ENCODE measurements at regions not wholly inside any gene's neighbourhood (a gene's known extent, or its start where the extent isn't known, plus 50 kb on each side); places are given as distances from the start of the nearest gene placed in this dataset.
"Not testable (repeated sequence)": the region's sequence is repeated elsewhere in the genome, so short reads cannot be mapped to it uniquely, and the experiment has no call there.

- DNase-seq (ENCODE audit: low spot score), result no peak
Observed at GRCh38 chr5:54821445-54822323, 163.7 kb downstream of the ESM1 start.

DNA sequence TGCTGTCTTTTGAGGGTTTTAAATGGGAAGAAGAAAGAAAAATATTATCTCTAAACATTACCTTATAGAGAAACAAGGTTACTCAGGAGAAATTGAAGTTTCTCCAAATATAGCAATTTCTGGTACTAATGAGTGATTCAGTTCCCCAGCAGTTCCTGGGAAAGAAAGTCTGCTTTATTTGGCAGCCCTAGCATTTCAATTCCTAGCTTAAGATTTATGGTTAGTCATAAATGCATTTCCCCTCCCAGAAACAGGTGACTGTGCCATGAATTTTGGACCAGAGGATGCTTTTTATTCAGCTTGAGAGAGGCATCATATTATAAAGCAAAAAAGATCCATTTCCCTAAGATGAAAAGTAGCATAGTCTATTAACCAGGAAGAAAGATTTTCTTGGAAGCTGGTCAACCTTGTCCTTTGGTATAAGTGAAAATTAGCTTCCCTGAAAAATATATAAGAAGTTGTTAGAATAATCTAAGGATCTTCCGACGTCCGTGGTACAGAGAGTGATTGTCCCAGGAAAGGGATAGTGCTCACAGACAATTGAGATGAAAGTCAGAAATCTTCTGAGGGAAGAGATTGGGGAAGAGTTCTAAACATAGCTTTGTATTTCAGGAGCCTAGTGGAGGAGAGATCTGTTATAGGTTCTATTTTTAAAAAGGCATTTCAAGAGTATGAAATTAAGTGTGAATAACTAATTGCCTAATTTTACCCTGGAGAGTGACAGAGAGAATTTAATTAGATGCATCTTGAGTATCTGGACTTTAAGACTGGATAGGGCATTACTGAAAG, 164.9 kb downstream of the ESM1 start:
- no peak for DNase-seq (ENCODE audit: low spot score)

GRCh38 chr5:54807421-54807820, 178.0 kb downstream of the ESM1 start:
- no peak for DNase-seq (ENCODE audit: low spot score)

- no peak for DNase-seq (ENCODE audit: low spot score)
Observed at GRCh38 chr5:54804521-54804920, 180.9 kb downstream of the ESM1 start.

DNA sequence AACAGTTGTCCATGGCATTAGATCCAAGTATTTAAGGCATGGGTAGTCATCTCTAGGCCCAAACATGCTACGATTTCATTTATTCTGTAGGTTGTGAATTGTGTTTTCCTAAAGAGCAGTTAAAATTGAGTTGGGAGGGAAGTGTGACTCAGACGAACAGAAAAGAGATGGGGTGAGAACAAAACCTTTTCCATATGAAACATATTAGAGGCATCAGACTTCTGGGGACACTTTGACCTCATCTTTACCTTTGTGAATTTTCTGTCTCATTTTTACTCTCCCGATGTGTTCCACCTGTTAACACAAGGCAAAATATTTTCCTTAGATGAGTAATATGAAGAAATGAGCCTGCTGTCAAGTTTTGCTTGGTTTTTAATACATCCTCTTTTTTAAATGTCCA, 181.3 kb downstream of the ESM1 start:
- no peak for DNase-seq (ENCODE audit: low spot score)

DNA sequence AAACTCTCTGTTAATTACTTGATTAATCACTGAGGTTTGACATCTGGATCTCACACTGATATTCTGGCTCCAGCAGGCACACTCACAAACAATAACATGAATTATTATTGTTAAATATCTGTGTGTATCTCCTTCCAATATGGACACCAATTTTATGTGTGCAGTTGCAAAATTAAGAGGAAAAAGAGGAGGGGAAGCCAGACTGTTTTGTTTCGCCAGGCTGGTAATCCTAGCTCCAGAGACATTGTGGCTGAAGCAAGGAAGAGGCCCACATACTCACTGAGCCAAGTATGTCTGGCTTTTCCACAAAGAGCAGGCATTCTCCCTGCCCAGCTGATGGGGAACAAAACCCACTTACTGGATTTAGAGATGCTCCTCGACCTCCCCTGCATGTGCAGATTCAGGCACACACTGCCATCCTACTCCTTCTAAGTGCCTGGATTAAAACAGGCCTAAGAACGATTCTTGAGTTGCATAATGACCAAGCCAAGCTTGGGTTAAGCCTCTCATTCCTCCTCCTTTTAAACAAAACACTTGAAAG, 181.9 kb downstream of the ESM1 start:
- no peak for DNase-seq (ENCODE audit: low spot score)

GRCh38 chr5:54799645-54800044, 185.7 kb downstream of the ESM1 start:
- DNase-seq (ENCODE audit: low spot score), result no peak

GRCh38 chr5:54795777-54796176, 189.6 kb downstream of the ESM1 start:
- DNase-seq (ENCODE audit: low spot score), result no peak

DNA sequence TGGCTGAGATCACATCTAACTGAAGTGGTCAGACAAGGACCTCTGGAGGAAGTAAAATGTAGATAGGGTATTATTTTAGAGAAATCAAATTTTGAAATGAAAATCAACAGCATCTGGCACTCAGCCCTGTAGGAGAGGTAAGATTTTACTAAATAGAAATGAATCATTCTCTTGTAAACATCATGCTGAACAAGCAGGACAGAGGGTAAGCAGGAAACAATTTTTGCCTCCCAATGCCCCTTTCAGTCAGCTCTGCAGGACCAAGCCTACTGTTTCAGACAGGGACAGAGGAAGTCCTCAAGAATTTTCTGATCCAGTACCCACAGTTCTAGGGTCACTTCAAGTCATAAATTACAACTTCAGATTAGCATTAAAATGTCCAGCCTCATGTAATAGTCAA, 190.1 kb downstream of the ESM1 start:
- no peak for DNase-seq (ENCODE audit: low spot score)

DNA sequence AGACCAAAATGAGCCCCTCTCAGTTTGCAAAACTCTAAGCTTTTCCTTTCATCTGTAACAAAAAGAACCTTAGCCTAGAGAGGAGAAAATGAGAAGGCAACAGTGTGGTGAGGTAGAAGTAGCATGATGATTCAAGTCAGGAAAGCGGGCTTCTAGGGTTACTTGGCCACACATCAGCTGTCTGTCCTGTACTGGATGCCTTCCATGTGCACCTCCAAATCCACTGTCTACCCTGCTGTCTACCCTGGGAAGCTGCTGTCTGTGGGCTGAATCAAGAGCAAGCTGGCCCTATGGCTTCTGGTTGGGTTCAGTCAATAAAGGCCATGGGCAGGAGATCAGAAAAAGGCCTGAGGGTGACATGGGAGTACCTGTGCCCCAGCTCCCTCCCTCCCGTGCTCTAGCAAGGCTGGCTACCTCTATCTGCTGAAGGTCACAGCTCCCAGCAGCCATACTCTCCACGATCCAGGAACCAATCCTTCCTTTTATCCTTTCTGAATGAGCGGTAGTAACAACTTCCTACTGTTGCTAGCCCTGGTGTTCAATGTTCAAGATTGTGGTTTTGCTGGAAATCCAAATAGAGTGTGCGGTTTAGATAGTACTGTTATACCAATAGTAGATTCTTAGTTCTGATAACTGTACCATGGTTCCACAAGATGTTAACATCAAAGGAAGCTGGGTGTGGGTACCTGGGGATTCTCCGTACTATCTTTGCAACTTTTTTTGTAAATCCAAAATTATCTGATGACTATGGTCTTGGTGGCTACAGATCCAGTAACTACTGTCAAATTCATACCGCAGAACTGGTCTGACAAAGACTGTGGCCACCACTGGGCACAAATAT, 191.0 kb downstream of the ESM1 start:
- no peak for DNase-seq (ENCODE audit: low spot score)

GRCh38 chr5:54793468-54794134, 191.8 kb downstream of the ESM1 start:
- DNase-seq (ENCODE audit: low spot score), result no peak

- no peak for DNase-seq (ENCODE audit: low spot score)
Observed at GRCh38 chr5:54792611-54793404, 192.6 kb downstream of the ESM1 start.

- DNase-seq (ENCODE audit: low spot score), result not testable (repeated sequence)
Observed at GRCh38 chr5:54787910-54788309, 197.5 kb downstream of the ESM1 start.

GRCh38 chr5:54785729-54786591, 199.4 kb downstream of the ESM1 start:
- peak; percentile 15 for DNase-seq (ENCODE audit: low spot score)

DNA sequence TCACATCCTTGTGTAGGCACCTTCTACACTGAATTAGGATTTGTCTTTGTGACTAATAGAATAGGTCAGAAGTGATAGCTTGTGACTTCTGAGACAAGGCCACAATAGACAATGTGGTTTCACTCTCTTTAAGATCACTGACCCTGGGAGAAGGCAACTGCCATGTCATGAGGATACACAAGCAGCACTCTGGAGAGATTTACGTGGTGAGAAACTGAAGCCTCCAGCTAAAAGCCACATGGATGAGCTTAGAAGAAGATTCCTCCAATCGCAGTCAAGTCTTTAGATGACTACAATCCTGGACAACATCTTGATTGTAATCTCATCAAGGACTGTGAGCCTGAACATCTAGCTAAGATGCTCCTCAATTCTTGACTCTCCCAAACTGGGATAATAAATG, 206.6 kb downstream of the ESM1 start:
- DNase-seq (ENCODE audit: low spot score), result no peak

DNA sequence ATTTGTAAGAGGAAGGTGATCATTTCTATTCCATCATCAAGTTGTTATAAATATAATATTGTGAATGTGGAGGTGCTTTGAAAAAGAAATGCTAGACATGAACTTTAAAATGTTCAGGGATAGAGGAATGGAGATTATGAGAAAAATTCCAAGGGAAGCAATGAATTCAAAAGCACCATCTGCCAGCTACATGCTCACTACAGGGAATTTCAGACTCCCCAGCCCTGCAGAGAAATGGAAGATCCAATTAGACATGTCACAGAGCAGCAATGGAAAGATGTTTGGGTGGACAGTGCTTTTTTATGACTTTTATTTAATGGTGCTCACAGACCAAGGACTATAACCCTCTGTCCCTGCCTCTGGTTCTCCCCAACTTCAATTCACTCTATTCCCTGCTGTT, 209.7 kb downstream of the ESM1 start:
- DNase-seq (ENCODE audit: low spot score), result no peak

- DNase-seq (ENCODE audit: low spot score), result no peak
Observed at GRCh38 chr5:54774281-54775170, 210.9 kb downstream of the ESM1 start.

- DNase-seq (ENCODE audit: low spot score), result no peak
Observed at GRCh38 chr5:54772684-54773083, 212.7 kb downstream of the ESM1 start.

GRCh38 chr5:54772231-54772630, 213.2 kb downstream of the ESM1 start:
- no peak for DNase-seq (ENCODE audit: low spot score)

Data from CD4-positive, alpha-beta T cell treated with Interleukin-2 at 100 ng/mL for 4 hours (primary cell).